Transverse colon (tissue), 4 donors: ENCODE measurements at regions not wholly inside any gene's neighbourhood (a gene's known extent, or its start where the extent isn't known, plus 50 kb on each side); places are given as distances from the start of the nearest gene placed in this dataset.

Experiments used
- DNase-seq: peaks from one replicate; pipeline ENCODE4 v3.0.0-alpha.2; 2019
- H3K27ac ChIP-seq, 4 donors: fragments of 200-600 bp; sonication (generic); 2 replicates each; pipeline ENCODE4 v1.5.1; 2016 to 2018; ENCODE audit warnings: inconsistent platforms in 4 of 4
- H3K27me3 ChIP-seq: fragments of 200-600 bp; sonication (generic); 2 replicates; pipeline ENCODE4 v1.5.1; 2017; ENCODE audit warnings: inconsistent platforms
- H3K36me3 ChIP-seq, 4 donors: fragments of 200-600 bp; sonication (generic); 2 replicates each; pipeline ENCODE4 v1.5.1; 2017 to 2019; ENCODE audit warnings: inconsistent platforms in 4 of 4
- H3K4me1 ChIP-seq, 4 donors: fragments of 200-600 bp; sonication (generic); 2 replicates each; pipeline ENCODE4 v1.5.1; 2017 to 2020; ENCODE audit warnings: inconsistent platforms in 4 of 4
- H3K4me3 ChIP-seq, 4 donors: fragments of 200-600 bp; sonication (generic); 1 replicate in 1 of 4; 2 replicates in 3 of 4; pipeline versions ENCODE4 v1.5.1 to v1.6.1; 2017 to 2019; ENCODE audit warnings: inconsistent platforms in 4 of 4
- H3K9me3 ChIP-seq, 2 donors: fragments of 200-600 bp; sonication (generic); 2 replicates each; pipeline ENCODE4 v1.5.1; 2017 to 2019; ENCODE audit warnings: inconsistent platforms in 2 of 2
- CTCF ChIP-seq, 5 experiments: fragments of 200-600 bp in 3 of 5; fragments of 450-650 bp in 2 of 5; sonication (generic) in 3 of 5; IDR thresholded peaks; 1 replicate in 2 of 5; 2 replicates in 3 of 5; pipeline ENCODE4 v1.5.1; 2016 to 2017; ENCODE audit warnings: antibody characterized with exemption in 5 of 5, inconsistent platforms in 3 of 5, mild to moderate bottlenecking in 2 of 5, moderate library complexity in 1 of 5
- EP300 ChIP-seq: sonication (generic); formaldehyde crosslinking; IDR thresholded peaks from one replicate; pipeline ENCODE4 v1.6.1; 2017; ENCODE audit warnings: antibody characterized with exemption, low read depth
- POLR2A ChIP-seq: fragments of 450-650 bp; IDR thresholded peaks from one replicate; pipeline ENCODE4 v1.6.1; 2016; ENCODE audit warnings: antibody characterized with exemption, mild to moderate bottlenecking, moderate library complexity
- POLR2AphosphoS5 ChIP-seq, 3 donors: sonication (generic); formaldehyde crosslinking; IDR thresholded peaks; one replicate each; pipeline ENCODE4 v1.6.1; 2016; ENCODE audit warnings: antibody characterized with exemption in 3 of 3
- WGBS, 2 donors: methylation state at CpG; one replicate each; pipeline ENCODE4 v1.1.5; 2018; ENCODE audit warnings: low coverage in 1 of 2; 5-methylcytosine and 5-hydroxymethylcytosine counted together
- in situ Hi-C, 4 donors: fragments of 200-750 bp; cut with MboI; loops; one replicate each; pipeline versions ENCODE4 v1.15.0 to v1.15.1; 2017; ENCODE audit warnings: low sequenced_read_pairs in 3 of 4, low pct_ligation_motif_present in 1 of 4, low pct_unique_long_range_greater_than_20kb in 1 of 4
- intact Hi-C: fragments of 100-400 bp; cut with DNase I; formaldehyde crosslinking; loops from one replicate; pipeline ENCODE4 v1.15.1; 2023; ENCODE audit warnings: low total_unique reads

DNA sequence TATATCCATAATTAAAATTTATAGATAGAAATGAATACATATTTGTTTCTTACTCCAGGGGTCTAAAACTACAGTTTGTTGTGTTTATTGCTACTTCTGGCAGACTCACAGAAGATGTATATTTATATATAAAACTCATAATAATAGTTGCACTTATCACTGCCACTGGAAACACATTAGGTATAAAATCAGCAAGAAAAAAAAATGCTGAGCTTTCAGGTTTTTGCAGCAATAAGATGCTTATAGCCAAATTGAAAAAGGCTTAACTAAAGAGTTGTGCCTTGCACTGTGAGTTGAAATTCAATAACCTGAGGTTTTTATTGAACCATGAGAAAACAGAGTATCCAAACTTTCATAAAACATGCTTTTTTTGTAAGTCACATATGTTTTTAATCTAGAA is 623.9 kb upstream of the CRIM1 start:
- Histone ChIP-seq H3K36me3 (peaks cover 0 to 2% (median 0%) of the 10 kb centered on the region in 4 donors), H3K9me3 (no peaks in the 10 kb centered on the region), H3K27ac (no peak overlapping the region), H3K4me1 (no peaks in the 10 kb centered on the region), H3K27me3 (no peaks in the 10 kb centered on the region), H3K4me3 (no peak overlapping the region)
- in situ Hi-C loops, result no loop called here
- TF ChIP-seq CTCF (IDR thresholded peaks at IDR 0.05), result no peak
- no peak for TF ChIP-seq POLR2A
- TF ChIP-seq POLR2AphosphoS5 (IDR thresholded peaks at IDR 0.05), result no peak
- TF ChIP-seq EP300, result no peak
- intact Hi-C loops, result no loop called here
- DNase-seq, result no peak

DNA sequence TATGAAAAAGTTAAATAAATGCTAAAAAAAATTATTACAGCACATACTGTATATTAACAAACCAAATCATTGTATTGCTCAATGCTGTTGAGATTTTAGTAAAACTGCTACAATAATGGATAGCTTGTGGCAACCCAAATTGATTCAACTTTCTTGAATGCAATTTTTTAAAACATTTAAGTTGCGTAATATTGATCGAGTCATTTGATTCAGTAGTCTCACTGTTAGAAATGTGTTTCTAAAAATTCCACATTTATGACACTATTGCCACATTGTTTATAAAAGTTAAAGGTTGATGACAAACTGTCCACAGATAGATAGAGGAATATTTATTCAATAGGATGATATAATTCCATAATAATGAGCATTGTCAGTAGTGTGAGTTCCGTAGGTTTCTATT is 640.7 kb upstream of the CRIM1 start:
- intact Hi-C loops (no loop called here), in situ Hi-C loops (no loop called here)
- Histone ChIP-seq H3K4me3 (no peak overlapping the region), H3K9me3 (no peaks in the 10 kb centered on the region), H3K27me3 (no peaks in the 10 kb centered on the region), H3K36me3 (no peaks in the 10 kb centered on the region), H3K27ac (no peak overlapping the region), H3K4me1 (no peaks in the 10 kb centered on the region)
- no peak for TF ChIP-seq POLR2AphosphoS5 (IDR thresholded peaks at IDR 0.05)
- TF ChIP-seq POLR2A, result no peak
- no peak for TF ChIP-seq EP300
- TF ChIP-seq CTCF (IDR thresholded peaks at IDR 0.05), result no peak
- 84 to 85% methylated on average over 3 of the region's 3 CpGs for WGBS, 2 donors
- no peak for DNase-seq

DNA sequence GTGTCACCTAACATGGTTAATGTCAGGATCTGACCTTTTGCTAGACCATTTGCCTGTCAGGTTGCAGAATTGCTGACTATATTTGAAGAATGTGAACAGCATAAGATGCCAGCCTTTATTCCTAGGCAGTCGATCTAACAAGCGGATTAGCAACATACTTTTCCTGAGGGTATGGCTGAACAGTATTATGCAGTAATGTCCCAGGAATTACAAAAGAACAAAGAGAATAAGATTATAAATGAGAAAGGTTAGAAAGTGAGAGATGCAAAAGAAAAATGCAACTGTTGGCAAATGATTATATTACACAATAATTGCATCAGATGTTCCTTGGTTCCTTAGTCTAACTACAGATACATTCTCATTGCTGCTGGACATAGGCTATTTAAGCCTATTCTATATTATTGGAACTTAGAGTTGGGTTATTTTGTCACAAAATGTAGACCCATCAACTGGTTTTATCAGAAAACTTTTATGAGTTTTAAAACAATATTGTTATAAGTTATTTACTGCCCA is 647.1 kb upstream of the CRIM1 start:
- no peak for DNase-seq
- TF ChIP-seq POLR2A, result no peak
- no peak for TF ChIP-seq CTCF (IDR thresholded peaks at IDR 0.05)
- no peaks in the 10 kb centered on the region for H3K36me3 ChIP-seq
- no peak overlapping the region for H3K4me3 ChIP-seq
- intact Hi-C loops, result no loop called here
- 62 to 94% methylated on average over 2 of the region's 2 CpGs for WGBS, 2 donors
- no peaks in the 10 kb centered on the region for H3K27me3 ChIP-seq
- in situ Hi-C loops, result no loop called here
- no peaks in the 10 kb centered on the region for H3K4me1 ChIP-seq
- no peaks in the 10 kb centered on the region for H3K9me3 ChIP-seq
- no peak overlapping the region for H3K27ac ChIP-seq

DNA sequence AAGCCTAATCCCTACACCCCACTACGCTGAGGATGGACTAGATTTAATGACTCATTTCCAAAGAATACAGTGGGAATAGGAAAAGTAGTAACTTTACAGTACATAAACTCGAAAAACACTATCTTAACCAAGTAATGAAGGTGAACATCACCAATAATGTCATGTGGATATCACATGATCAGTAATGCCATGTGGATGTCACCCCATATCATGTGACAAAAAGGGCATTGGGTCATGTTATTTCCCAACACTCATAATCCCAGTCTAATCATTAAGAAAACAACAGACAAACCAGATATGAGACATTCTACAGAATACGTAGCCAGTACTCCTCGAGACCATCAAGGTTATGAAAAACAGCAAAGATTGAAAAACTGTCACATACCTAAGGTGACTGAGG is 667.3 kb upstream of the CRIM1 start:
- Histone ChIP-seq H3K9me3 (no peaks in the 10 kb centered on the region), H3K27ac (no peak overlapping the region), H3K4me1 (no peaks in the 10 kb centered on the region), H3K4me3 (no peak overlapping the region), H3K27me3 (no peaks in the 10 kb centered on the region), H3K36me3 (no peaks in the 10 kb centered on the region)
- in situ Hi-C loops (no loop called here), intact Hi-C loops (no loop called here)
- TF ChIP-seq EP300, result no peak
- no peak for TF ChIP-seq POLR2A
- no peak for TF ChIP-seq POLR2AphosphoS5 (IDR thresholded peaks at IDR 0.05)
- TF ChIP-seq CTCF (IDR thresholded peaks at IDR 0.05), result no peak
- no peak for DNase-seq
- WGBS, 2 donors, result 71 to 73% methylated on average over 4 of the region's 4 CpGs
